ENCODE measurements at regions not wholly inside any gene's neighbourhood (a gene's known extent, or its start where the extent isn't known, plus 50 kb on each side); places are given as distances from the start of the nearest gene placed in this dataset.

DNA sequence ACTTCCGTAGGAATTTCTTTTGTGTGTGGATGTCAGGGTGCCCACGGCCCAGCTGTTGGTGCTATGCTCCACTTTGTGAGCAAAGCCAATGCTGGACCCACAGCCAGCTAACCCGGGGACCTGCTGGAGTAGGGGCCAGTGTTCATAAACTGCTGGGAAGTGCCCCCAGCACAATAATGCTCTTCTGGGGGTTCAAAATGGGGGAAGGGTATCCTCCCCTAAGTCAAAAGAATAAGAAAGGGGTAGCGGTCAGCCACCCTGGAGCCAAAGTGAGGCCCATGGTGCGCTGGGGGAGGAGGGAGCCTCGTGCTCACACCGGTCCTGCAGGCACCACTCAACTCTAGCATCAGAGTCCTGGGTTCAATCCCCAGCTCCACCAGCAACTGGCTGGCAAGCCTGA lies 115.8 kb upstream of the NPAS2 start:
- H3K4me3 ChIP-seq (replicated peaks in 1 of 3; ENCODE audit: insufficient read depth in 1 of 3, low read depth in 1 of 3, low read length in 3 of 3): no peak overlapping the region
- no peak overlapping the region for H3K27ac ChIP-seq (ENCODE audit: insufficient read depth, low read depth, low read length)
- dilution Hi-C loops (cut with MboI; ENCODE audit: extremely low pct_ligation_motif_present, low sequenced_read_pairs): no loop called here
- H3K4me1 ChIP-seq (ENCODE audit: control insufficient read depth, extremely low read depth, insufficient read depth, low read length): no peaks in the 10 kb centered on the region
- BruUV-seq (replicated peaks): no TSS peak
- intact Hi-C loops (cut with micrococcal nuclease): no loop called here
- no peaks in the 10 kb centered on the region for H3K79me2 ChIP-seq (ENCODE audit: control insufficient read depth, insufficient read depth, low read length)
- H3K9me1 ChIP-seq (replicated peaks; ENCODE audit: control insufficient read depth, extremely low read depth, insufficient read depth, low read length): no peaks in the 10 kb centered on the region
- H3K4me2 ChIP-seq (ENCODE audit: insufficient read depth, low read length): no peak overlapping the region
- TF ChIP-seq FOS (IDR thresholded peaks at IDR 0.05; ENCODE audit: borderline replicate concordance, insufficient read depth, low read length) (no peak), POLR2A (IDR thresholded peaks at IDR 0.05; ENCODE audit: low read depth, low read length) (no peak), EZH2 (IDR thresholded peaks at IDR 0.05; ENCODE audit: borderline replicate concordance, low read depth, low read length, severe bottlenecking) (no peak), GATA2 (IDR thresholded peaks at IDR 0.05; ENCODE audit: insufficient read depth, insufficient read length, low read depth, low read length) (no peak), JUN (IDR thresholded peaks at IDR 0.05; ENCODE audit: borderline replicate concordance, insufficient read depth, insufficient read length, low read depth) (no peak), MYC (IDR thresholded peaks at IDR 0.05; ENCODE audit: low read depth, low read length) (no peak), POLR2AphosphoS5 (IDR thresholded peaks at IDR 0.05; ENCODE audit: insufficient read depth, low read depth, low read length) (no peak)
- TF ChIP-seq, protein P1, sequence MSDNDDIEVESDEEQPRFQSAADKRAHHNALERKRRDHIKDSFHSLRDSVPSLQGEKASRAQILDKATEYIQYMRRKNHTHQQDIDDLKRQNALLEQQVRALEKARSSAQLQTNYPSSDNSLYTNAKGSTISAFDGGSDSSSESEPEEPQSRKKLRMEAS (IDR thresholded peaks at IDR 0.05; ENCODE audit: insufficient read depth, insufficient read length): no peak
- TF ChIP-seq, protein P2, sequence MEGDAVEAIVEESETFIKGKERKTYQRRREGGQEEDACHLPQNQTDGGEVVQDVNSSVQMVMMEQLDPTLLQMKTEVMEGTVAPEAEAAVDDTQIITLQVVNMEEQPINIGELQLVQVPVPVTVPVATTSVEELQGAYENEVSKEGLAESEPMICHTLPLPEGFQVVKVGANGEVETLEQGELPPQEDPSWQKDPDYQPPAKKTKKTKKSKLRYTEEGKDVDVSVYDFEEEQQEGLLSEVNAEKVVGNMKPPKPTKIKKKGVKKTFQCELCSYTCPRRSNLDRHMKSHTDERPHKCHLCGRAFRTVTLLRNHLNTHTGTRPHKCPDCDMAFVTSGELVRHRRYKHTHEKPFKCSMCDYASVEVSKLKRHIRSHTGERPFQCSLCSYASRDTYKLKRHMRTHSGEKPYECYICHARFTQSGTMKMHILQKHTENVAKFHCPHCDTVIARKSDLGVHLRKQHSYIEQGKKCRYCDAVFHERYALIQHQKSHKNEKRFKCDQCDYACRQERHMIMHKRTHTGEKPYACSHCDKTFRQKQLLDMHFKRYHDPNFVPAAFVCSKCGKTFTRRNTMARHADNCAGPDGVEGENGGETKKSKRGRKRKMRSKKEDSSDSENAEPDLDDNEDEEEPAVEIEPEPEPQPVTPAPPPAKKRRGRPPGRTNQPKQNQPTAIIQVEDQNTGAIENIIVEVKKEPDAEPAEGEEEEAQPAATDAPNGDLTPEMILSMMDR (IDR thresholded peaks at IDR 0.05; ENCODE audit: extremely low read depth in 1 of 2, insufficient read depth in 1 of 2, low read depth in 1 of 2, low read length in 2 of 2): no peak
- FAIRE-seq (no peak), DNase-seq (ENCODE audit: low read depth, low spot score) (no peak)
- no peaks in the 10 kb centered on the region for H4K20me1 ChIP-seq (replicated peaks; ENCODE audit: control insufficient read depth, extremely low read depth, insufficient read depth, low read length)
- no peak overlapping the region for H2AFZ ChIP-seq (ENCODE audit: low read depth, low read length)
- H3K9ac ChIP-seq (replicated peaks; ENCODE audit: extremely low read depth, insufficient read depth, low read length): no peak overlapping the region
- H3K9me3 ChIP-seq (replicated peaks; ENCODE audit: control insufficient read depth, insufficient read depth, low read length): no peaks in the 10 kb centered on the region
- H3K36me3 ChIP-seq (ENCODE audit: control insufficient read depth in 2 of 2, extremely low read depth in 1 of 2, insufficient read depth in 2 of 2, low read length in 2 of 2): no peaks in the 10 kb centered on the region
- POLR2A ChIA-PET: no interaction called here
- CTCF ChIA-PET: no interaction called here
- peaks cover 3 to 5% of the 10 kb centered on the region in 2 experiments for H3K27me3 ChIP-seq (ENCODE audit: control insufficient read depth in 2 of 2, insufficient read depth in 2 of 2, low read length in 2 of 2)
